ENCODE measurements at regions not wholly inside any gene's neighbourhood (a gene's known extent, or its start where the extent isn't known, plus 50 kb on each side); places are given as distances from the start of the nearest gene placed in this dataset.

DNA sequence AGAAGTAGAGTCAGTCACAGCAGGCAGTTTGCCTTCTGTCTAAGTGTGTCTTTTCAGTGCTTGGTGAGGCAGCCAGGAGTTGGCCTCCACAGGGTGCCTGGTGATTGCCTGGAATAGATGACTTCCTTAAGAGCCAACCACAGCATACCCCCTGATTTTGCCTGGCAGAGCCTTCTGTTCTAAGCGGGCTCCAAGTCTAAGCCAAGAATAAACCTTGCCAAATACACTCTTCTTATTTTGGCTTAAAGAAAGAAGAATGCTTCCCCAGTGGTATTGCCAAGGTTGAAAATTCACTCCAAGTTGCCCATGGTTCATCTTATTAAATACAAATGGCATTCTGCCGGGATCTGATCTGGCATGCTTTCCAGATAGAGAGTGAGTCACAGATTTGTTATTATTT, 1424.8 kb upstream of the EYS start:
- Histone ChIP-seq H3K4me1 (ENCODE audit: control insufficient read depth, insufficient read depth, low read length) (no peaks in the 10 kb centered on the region), H3K36me3 (ENCODE audit: control insufficient read depth in 2 of 2, insufficient read depth in 1 of 2, low read length in 2 of 2) (no peaks in the 10 kb centered on the region), H3K4me3 (ENCODE audit: low read depth, low read length) (no peak overlapping the region), H3K9me3 (ENCODE audit: control insufficient read depth, insufficient read depth, low read depth, low read length) (no peaks in the 10 kb centered on the region), H3K27ac (ENCODE audit: extremely low read depth, low read depth, low read length) (no peak overlapping the region)
- TF ChIP-seq ZNF658 (tag by site-specific recombination; IDR thresholded peaks at IDR 0.05), result no peak
- no peak for TF ChIP-seq ZNF24 (tag by site-specific recombination; IDR thresholded peaks at IDR 0.05)
- no peak for TF ChIP-seq ZBTB20 (tag by site-specific recombination; IDR thresholded peaks at IDR 0.05)
- TF ChIP-seq ZNF169 (tag by site-specific recombination; IDR thresholded peaks at IDR 0.05), result no peak
- TF ChIP-seq ZNF10 (tag by site-specific recombination; IDR thresholded peaks at IDR 0.05), result no peak
- POLR2A ChIA-PET, result no interaction called here
- CTCF ChIA-PET, result no interaction called here

DNA sequence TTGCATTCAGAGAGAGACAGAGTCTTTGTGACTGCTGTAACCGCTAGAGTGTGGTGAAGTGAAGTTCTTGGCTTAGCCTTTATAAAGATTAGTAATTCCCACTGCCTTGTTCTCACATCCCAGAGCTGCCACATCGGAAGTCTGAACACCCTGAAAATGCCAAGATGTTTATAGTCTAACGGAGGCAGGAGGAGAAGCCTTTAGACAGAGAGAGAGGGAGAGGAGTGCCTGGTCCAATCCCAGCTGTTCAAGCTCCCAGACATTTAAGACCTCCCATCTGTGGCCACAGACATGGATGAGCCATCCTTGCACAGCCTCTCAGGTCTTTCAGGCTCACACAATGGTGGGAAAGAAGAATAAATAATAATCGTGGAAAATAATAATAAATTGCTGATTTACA, 1422.8 kb upstream of the EYS start:
- POLR2A ChIA-PET, result no interaction called here
- Histone ChIP-seq H3K4me3 (ENCODE audit: low read depth, low read length) (no peak overlapping the region), H3K9me3 (ENCODE audit: control insufficient read depth, insufficient read depth, low read depth, low read length) (no peaks in the 10 kb centered on the region), H3K4me1 (ENCODE audit: control insufficient read depth, insufficient read depth, low read length) (no peaks in the 10 kb centered on the region), H3K27ac (ENCODE audit: extremely low read depth, low read depth, low read length) (no peak overlapping the region), H3K36me3 (ENCODE audit: control insufficient read depth in 2 of 2, insufficient read depth in 1 of 2, low read length in 2 of 2) (no peaks in the 10 kb centered on the region)
- TF ChIP-seq, protein P1, sequence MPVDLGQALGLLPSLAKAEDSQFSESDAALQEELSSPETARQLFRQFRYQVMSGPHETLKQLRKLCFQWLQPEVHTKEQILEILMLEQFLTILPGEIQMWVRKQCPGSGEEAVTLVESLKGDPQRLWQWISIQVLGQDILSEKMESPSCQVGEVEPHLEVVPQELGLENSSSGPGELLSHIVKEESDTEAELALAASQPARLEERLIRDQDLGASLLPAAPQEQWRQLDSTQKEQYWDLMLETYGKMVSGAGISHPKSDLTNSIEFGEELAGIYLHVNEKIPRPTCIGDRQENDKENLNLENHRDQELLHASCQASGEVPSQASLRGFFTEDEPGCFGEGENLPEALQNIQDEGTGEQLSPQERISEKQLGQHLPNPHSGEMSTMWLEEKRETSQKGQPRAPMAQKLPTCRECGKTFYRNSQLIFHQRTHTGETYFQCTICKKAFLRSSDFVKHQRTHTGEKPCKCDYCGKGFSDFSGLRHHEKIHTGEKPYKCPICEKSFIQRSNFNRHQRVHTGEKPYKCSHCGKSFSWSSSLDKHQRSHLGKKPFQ (tag by site-specific recombination; IDR thresholded peaks at IDR 0.05), result no peak
- TF ChIP-seq IKZF3 (tag by site-specific recombination; IDR thresholded peaks at IDR 0.05), result no peak
- no peak for TF ChIP-seq ZNF132 (tag by site-specific recombination; IDR thresholded peaks at IDR 0.05; ENCODE audit: borderline replicate concordance)
- TF ChIP-seq, protein P2, sequence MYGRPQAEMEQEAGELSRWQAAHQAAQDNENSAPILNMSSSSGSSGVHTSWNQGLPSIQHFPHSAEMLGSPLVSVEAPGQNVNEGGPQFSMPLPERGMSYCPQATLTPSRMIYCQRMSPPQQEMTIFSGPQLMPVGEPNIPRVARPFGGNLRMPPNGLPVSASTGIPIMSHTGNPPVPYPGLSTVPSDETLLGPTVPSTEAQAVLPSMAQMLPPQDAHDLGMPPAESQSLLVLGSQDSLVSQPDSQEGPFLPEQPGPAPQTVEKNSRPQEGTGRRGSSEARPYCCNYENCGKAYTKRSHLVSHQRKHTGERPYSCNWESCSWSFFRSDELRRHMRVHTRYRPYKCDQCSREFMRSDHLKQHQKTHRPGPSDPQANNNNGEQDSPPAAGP (tag by site-specific recombination; IDR thresholded peaks at IDR 0.05), result no peak
- TF ChIP-seq ZNF426 (tag by site-specific recombination; IDR thresholded peaks at IDR 0.05), result no peak
- CTCF ChIA-PET, result no interaction called here

DNA sequence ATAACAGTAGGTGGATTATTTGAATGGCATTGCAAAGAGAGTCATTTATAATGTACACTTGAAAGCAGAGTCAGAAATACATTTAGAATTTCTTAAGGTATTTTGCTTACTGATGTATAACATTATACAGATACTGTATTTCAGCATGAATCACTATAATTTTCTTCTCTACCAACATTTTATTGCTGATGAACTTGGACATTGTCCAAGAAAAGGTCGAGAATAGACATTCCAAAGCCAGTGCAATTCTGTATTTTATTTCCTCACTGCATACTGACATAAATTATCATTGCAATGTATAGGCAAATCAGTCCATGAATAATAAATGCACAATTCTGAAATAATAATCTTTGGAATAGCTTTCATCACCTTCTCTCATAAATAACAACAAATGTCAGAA, 1420.0 kb upstream of the EYS start:
- ChIA-PET CTCF (interaction anchor here (0.6 kb wide), 1 partner anchor 272 kb away, joined by 3 read pairs; no protein-coding TSS in a partner anchor), POLR2A (no interaction called here)
- H3K4me3 ChIP-seq (ENCODE audit: low read depth, low read length), result no peak overlapping the region
- no peaks in the 10 kb centered on the region for H3K36me3 ChIP-seq (ENCODE audit: control insufficient read depth in 2 of 2, insufficient read depth in 1 of 2, low read length in 2 of 2)
- H3K9me3 ChIP-seq (ENCODE audit: control insufficient read depth, insufficient read depth, low read depth, low read length), result no peaks in the 10 kb centered on the region
- no peak overlapping the region for H3K27ac ChIP-seq (ENCODE audit: extremely low read depth, low read depth, low read length)
- TF ChIP-seq, protein P3, sequence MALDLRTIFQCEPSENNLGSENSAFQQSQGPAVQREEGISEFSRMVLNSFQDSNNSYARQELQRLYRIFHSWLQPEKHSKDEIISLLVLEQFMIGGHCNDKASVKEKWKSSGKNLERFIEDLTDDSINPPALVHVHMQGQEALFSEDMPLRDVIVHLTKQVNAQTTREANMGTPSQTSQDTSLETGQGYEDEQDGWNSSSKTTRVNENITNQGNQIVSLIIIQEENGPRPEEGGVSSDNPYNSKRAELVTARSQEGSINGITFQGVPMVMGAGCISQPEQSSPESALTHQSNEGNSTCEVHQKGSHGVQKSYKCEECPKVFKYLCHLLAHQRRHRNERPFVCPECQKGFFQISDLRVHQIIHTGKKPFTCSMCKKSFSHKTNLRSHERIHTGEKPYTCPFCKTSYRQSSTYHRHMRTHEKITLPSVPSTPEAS (tag by site-specific recombination; IDR thresholded peaks at IDR 0.05), result no peak
- TF ChIP-seq ZNF169 (tag by site-specific recombination; IDR thresholded peaks at IDR 0.05) (no peak), SP2 (tag by site-specific recombination; IDR thresholded peaks at IDR 0.05) (no peak), ZNF555 (tag by site-specific recombination; conservative IDR thresholded peaks at IDR 0.05) (no peak)
- TF ChIP-seq, protein P4, sequence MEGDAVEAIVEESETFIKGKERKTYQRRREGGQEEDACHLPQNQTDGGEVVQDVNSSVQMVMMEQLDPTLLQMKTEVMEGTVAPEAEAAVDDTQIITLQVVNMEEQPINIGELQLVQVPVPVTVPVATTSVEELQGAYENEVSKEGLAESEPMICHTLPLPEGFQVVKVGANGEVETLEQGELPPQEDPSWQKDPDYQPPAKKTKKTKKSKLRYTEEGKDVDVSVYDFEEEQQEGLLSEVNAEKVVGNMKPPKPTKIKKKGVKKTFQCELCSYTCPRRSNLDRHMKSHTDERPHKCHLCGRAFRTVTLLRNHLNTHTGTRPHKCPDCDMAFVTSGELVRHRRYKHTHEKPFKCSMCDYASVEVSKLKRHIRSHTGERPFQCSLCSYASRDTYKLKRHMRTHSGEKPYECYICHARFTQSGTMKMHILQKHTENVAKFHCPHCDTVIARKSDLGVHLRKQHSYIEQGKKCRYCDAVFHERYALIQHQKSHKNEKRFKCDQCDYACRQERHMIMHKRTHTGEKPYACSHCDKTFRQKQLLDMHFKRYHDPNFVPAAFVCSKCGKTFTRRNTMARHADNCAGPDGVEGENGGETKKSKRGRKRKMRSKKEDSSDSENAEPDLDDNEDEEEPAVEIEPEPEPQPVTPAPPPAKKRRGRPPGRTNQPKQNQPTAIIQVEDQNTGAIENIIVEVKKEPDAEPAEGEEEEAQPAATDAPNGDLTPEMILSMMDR (tag by site-specific recombination; IDR thresholded peaks at IDR 0.05), result no peak
- no peaks in the 10 kb centered on the region for H3K4me1 ChIP-seq (ENCODE audit: control insufficient read depth, insufficient read depth, low read length)

All from HEK293 (cell line).